NCI-H510A (cell line): ENCODE measurements at regions not wholly inside any gene's neighbourhood (a gene's known extent, or its start where the extent isn't known, plus 50 kb on each side); places are given as distances from the start of the nearest gene placed in this dataset.

ENCODE experiments used
- DNase-seq: peaks from one replicate; lab custom pipeline; 2025; lab: John Stamatoyannopoulos, UW

- DNase-seq: no peak
Observed at GRCh38 chr14:40903709-40904108, 703.0 kb upstream of the LRFN5 start.

GRCh38 chr14:40899435-40899834 is 707.2 kb upstream of the LRFN5 start:
- no peak for DNase-seq

GRCh38 chr14:40894846-40895245 is 711.8 kb upstream of the LRFN5 start:
- DNase-seq: no peak

GRCh38 chr14:40889126-40889525 is 717.5 kb upstream of the LRFN5 start:
- DNase-seq: no peak

GRCh38 chr14:40887912-40888311 is 718.8 kb upstream of the LRFN5 start:
- no peak for DNase-seq

GRCh38 chr14:40870252-40870651 is 736.4 kb upstream of the LRFN5 start:
- no peak for DNase-seq

GRCh38 chr14:40859055-40859454 is 747.6 kb upstream of the LRFN5 start:
- no peak for DNase-seq

GRCh38 chr14:40855343-40855742 is 751.3 kb upstream of the LRFN5 start:
- no peak for DNase-seq

GRCh38 chr14:40850191-40850590 is 756.5 kb upstream of the LRFN5 start:
- DNase-seq: no peak

GRCh38 chr14:40847480-40847879 is 759.2 kb upstream of the LRFN5 start:
- no peak for DNase-seq

GRCh38 chr14:40842816-40843215 is 763.9 kb upstream of the LRFN5 start:
- no peak for DNase-seq

- no peak for DNase-seq
Observed at GRCh38 chr14:40841886-40842285, 764.8 kb upstream of the LRFN5 start.

- DNase-seq: no peak
Observed at GRCh38 chr14:40838601-40839000, 768.1 kb upstream of the LRFN5 start.

GRCh38 chr14:40806471-40806870 is 800.2 kb upstream of the LRFN5 start:
- DNase-seq: no peak

- DNase-seq: no peak
Observed at GRCh38 chr14:40796168-40796567, 810.5 kb upstream of the LRFN5 start.

GRCh38 chr14:40784860-40785259 is 821.8 kb upstream of the LRFN5 start:
- no peak for DNase-seq

- DNase-seq: no peak
Observed at GRCh38 chr14:40762685-40763084, 844.0 kb upstream of the LRFN5 start.

GRCh38 chr14:40762177-40762576 is 844.5 kb upstream of the LRFN5 start:
- no peak for DNase-seq

GRCh38 chr14:40760704-40761103 is 846.0 kb upstream of the LRFN5 start:
- DNase-seq: no peak

GRCh38 chr14:40758076-40758475 is 848.6 kb upstream of the LRFN5 start:
- no peak for DNase-seq

- DNase-seq: no peak
Observed at GRCh38 chr14:40757376-40757950, 849.2 kb upstream of the LRFN5 start.

- DNase-seq: no peak
Observed at GRCh38 chr14:40733206-40733605, 873.5 kb upstream of the LRFN5 start.

- DNase-seq: no peak
Observed at GRCh38 chr14:40727107-40727506, 879.6 kb upstream of the LRFN5 start.

- no peak for DNase-seq
Observed at GRCh38 chr14:40713387-40713786, 893.3 kb upstream of the LRFN5 start.

- DNase-seq: no peak
Observed at GRCh38 chr14:40697231-40697630, 909.4 kb upstream of the LRFN5 start.
